Upper lobe of left lung (tissue), 6 donors: ENCODE measurements at regions not wholly inside any gene's neighbourhood (a gene's known extent, or its start where the extent isn't known, plus 50 kb on each side); places are given as distances from the start of the nearest gene placed in this dataset.

Experiments
- ATAC-seq, 2 donors: fragments of 200-7000 bp; cut with Tn5 transposase; one replicate each; pipeline ENCODE4 v1.9.1; 2022; ENCODE audit warnings: mild to moderate bottlenecking in 2 of 2, moderate library complexity in 2 of 2; ENCODE audit not compliant: low FRiP score in 2 of 2
- DNase-seq, 2 donors: peaks; one replicate each; pipeline ENCODE4 v3.0.0-alpha.2; 2019 to 2020
- H3K27ac ChIP-seq, 4 donors: fragments of 200-600 bp; sonication (generic); one replicate each; pipeline ENCODE4 v1.5.1; 2016 to 2019
- H3K27me3 ChIP-seq, 4 donors: fragments of 200-600 bp; sonication (generic); one replicate each; pipeline ENCODE4 v1.5.1; 2017 to 2019
- H3K36me3 ChIP-seq, 4 donors: fragments of 200-600 bp; sonication (generic); one replicate each; pipeline ENCODE4 v1.5.1; 2016 to 2019
- H3K4me1 ChIP-seq, 4 donors: fragments of 200-600 bp; sonication (generic); one replicate each; pipeline ENCODE4 v1.5.1; 2018 to 2019
- H3K4me3 ChIP-seq, 4 donors: fragments of 200-600 bp; sonication (generic); one replicate each; pipeline ENCODE4 v1.5.1; 2017 to 2019; ENCODE audit warnings: mild to moderate bottlenecking in 2 of 4, moderate library complexity in 1 of 4
- H3K9me3 ChIP-seq, 4 donors: fragments of 200-600 bp; sonication (generic); one replicate each; pipeline ENCODE4 v1.5.1; 2018 to 2019
- CTCF ChIP-seq, 6 experiments: fragments of 450-650 bp in 4 of 6; fragments of 200-600 bp in 2 of 6; sonication (generic) in 2 of 6; IDR thresholded peaks; one replicate each; pipeline ENCODE4 v1.5.1; 2016 to 2019; ENCODE audit warnings: antibody characterized with exemption in 6 of 6
- EP300 ChIP-seq, 4 donors: sonication (generic); formaldehyde crosslinking; IDR thresholded peaks; one replicate each; pipeline ENCODE4 v1.5.1; 2017; ENCODE audit warnings: antibody characterized with exemption in 4 of 4, control low read depth in 2 of 4
- POLR2A ChIP-seq, 4 donors: fragments of 450-650 bp; IDR thresholded peaks; one replicate each; pipeline ENCODE4 v1.5.1; 2016 to 2017; ENCODE audit warnings: antibody characterized with exemption in 4 of 4, mild to moderate bottlenecking in 2 of 4
- POLR2AphosphoS5 ChIP-seq, 2 donors: sonication (generic); formaldehyde crosslinking; IDR thresholded peaks; one replicate each; pipeline ENCODE4 v1.5.1; 2017; ENCODE audit warnings: antibody characterized with exemption in 2 of 2
- WGBS, 2 donors: methylation state at CpG; one replicate each; pipeline ENCODE4 v1.1.5; 2017 to 2018; 5-methylcytosine and 5-hydroxymethylcytosine counted together
- donor health status: DM: no; HTN: no; CAD: no; lungs with moderate emphysema.
- donor health status: DM: no; HTN: yes; CAD: no; lungs with severe emphysema.

- Histone ChIP-seq H3K27me3 (no peaks in the 10 kb centered on the region), H3K4me3 (no peak overlapping the region), H3K9me3 (no peaks in the 10 kb centered on the region), H3K4me1 (no peaks in the 10 kb centered on the region), H3K27ac (no peak overlapping the region), H3K36me3 (no peaks in the 10 kb centered on the region)
- no peak for ATAC-seq
- TF ChIP-seq EP300 (IDR thresholded peaks at IDR 0.05), result no peak
- no peak for TF ChIP-seq POLR2AphosphoS5 (IDR thresholded peaks at IDR 0.05)
- TF ChIP-seq POLR2A (IDR thresholded peaks at IDR 0.05), result no peak
- TF ChIP-seq CTCF (IDR thresholded peaks at IDR 0.05), result no peak
- DNase-seq, result no peak
- 92% methylated on average over 4 of the region's 4 CpGs; no CpG with 5 or more reads in 1 of the 2 donors for WGBS, 2 donors
Observed at GRCh38 chrY:12559007-12559406, 142.0 kb upstream of the USP9Y start.

DNA sequence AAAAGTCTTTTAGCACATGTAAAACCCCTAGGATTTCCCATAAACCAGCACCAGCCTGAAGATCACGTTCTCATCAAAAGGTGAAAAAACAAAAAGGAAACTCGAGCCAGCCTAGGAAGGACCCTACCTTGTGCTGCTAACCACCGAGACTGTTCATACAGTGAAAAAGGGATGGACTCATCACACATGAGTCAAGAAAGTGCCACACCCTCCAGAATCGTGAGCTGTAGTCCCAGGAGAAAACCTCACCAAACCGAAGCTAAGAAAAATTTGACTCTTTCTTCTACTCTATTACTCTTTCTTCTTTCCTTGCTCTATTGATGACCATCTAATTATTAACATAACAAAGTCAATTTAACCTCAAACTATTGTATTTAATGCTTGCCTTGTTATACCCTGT, 124.8 kb upstream of the USP9Y start:
- ATAC-seq, result no peak

DNA sequence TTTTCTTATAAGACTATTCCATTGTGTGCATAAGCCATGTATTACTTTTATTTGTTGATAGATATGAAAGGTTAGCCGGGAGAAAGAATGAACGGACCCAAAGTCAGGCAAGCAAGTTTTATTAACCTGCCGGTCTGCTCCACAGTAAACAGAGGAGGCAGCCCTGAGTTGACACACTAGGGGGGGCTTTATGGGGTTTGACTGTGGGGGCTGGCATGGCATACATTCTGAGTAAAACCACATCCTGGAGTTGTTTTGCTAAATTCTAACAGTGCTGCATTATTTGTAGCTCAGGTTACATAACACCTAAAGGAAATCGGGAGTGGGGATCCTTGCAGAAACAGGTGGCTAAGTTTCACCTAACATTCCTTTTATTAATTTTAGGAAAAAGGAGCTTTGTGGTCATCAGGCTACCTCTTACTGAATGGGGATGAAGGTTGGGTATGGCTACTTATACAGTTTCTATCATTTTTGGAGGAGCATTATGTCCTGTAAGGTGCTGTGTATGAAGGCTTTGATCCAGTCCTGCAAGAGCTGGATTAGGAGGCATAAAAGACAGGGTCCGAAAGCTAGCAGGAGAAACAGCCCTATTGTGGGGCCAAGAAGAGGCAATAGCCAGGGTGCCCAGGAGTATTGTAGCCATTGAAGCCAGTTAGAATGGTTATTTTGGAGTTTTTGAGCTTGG, 107.4 kb upstream of the USP9Y start:
- WGBS, 2 donors, result 70% methylated on average over 5 of the region's 5 CpGs; no CpG with 5 or more reads in 1 of the 2 donors
- TF ChIP-seq CTCF (IDR thresholded peaks at IDR 0.05) (no peak), POLR2AphosphoS5 (IDR thresholded peaks at IDR 0.05) (no peak), EP300 (IDR thresholded peaks at IDR 0.05) (no peak), POLR2A (IDR thresholded peaks at IDR 0.05) (no peak)
- Histone ChIP-seq H3K27ac (no peak overlapping the region), H3K9me3 (no peaks in the 10 kb centered on the region), H3K4me3 (no peak overlapping the region), H3K27me3 (no peaks in the 10 kb centered on the region), H3K4me1 (no peaks in the 10 kb centered on the region), H3K36me3 (no peaks in the 10 kb centered on the region)
- ATAC-seq (no peak), DNase-seq (no peak)

More for the DNA sequence above, 124.8 kb upstream of the USP9Y start:
- WGBS, 2 donors, result 75% methylated on average over 5 of the region's 5 CpGs; no CpG with 5 or more reads in 1 of the 2 donors
- no peak for DNase-seq
- TF ChIP-seq POLR2A (IDR thresholded peaks at IDR 0.05) (no peak), CTCF (IDR thresholded peaks at IDR 0.05) (no peak), POLR2AphosphoS5 (IDR thresholded peaks at IDR 0.05) (no peak), EP300 (IDR thresholded peaks at IDR 0.05) (no peak)
- Histone ChIP-seq H3K4me3 (no peak overlapping the region), H3K36me3 (no peaks in the 10 kb centered on the region), H3K4me1 (no peaks in the 10 kb centered on the region), H3K9me3 (no peaks in the 10 kb centered on the region), H3K27me3 (no peaks in the 10 kb centered on the region), H3K27ac (no peak overlapping the region)

DNA sequence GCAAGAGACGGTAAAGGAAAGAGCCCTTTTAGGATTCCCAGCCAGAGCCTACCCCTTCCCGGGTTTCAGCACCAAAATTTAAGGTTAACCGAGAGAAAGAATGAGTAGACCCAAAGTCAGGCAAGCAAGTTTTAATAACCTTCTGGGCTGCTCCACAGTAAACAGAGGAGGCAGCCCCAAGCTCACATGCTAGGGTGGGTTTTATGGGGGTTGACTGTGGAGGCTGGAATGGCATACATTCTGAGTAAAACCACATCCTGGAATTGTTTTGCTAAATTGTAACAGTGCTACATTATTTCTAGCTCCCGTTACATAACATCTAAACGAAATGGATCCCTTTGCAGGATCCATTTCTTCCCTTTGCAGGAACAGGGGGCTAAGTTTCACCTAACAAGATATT, 102.2 kb upstream of the USP9Y start:
- Histone ChIP-seq H3K27ac (no peak overlapping the region), H3K36me3 (no peaks in the 10 kb centered on the region), H3K27me3 (no peaks in the 10 kb centered on the region), H3K9me3 (no peaks in the 10 kb centered on the region), H3K4me3 (no peak overlapping the region), H3K4me1 (no peaks in the 10 kb centered on the region)
- WGBS, 2 donors, result 72% methylated on average over 5 of the region's 5 CpGs; no CpG with 5 or more reads in 1 of the 2 donors
- ATAC-seq (no peak), DNase-seq (no peak)
- TF ChIP-seq POLR2A (IDR thresholded peaks at IDR 0.05) (no peak), POLR2AphosphoS5 (IDR thresholded peaks at IDR 0.05) (no peak), EP300 (IDR thresholded peaks at IDR 0.05) (no peak), CTCF (IDR thresholded peaks at IDR 0.05) (no peak)

DNA sequence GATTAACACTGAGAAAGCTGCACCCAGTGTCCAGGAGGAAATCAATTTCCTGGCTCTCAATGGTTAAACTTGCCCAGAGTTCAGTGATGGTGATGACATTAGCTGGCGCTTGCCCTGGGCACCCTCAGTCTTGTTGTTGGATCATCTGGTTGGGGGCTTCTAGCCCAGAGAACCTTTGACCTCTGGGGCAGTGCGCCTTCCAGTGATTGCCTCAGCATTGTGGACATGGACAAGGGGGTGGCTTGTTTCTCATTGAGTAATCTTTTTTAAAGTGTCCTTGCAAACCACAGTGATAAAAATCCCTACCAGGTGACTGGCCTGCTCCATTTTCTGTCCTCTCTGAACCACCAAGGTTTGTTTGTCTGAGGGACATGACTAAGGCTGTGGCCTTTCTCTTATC, 95.6 kb upstream of the USP9Y start:
- no peak for DNase-seq
- TF ChIP-seq CTCF (IDR thresholded peaks at IDR 0.05), result no peak
- no peak for TF ChIP-seq POLR2AphosphoS5 (IDR thresholded peaks at IDR 0.05)
- TF ChIP-seq EP300 (IDR thresholded peaks at IDR 0.05), result no peak
- TF ChIP-seq POLR2A (IDR thresholded peaks at IDR 0.05), result no peak
- no CpG with 5 or more reads among the region's 2 CpGs for WGBS, 2 donors
- H3K9me3 ChIP-seq, result no peaks in the 10 kb centered on the region
- no peaks in the 10 kb centered on the region for H3K36me3 ChIP-seq
- no peaks in the 10 kb centered on the region for H3K27me3 ChIP-seq
- ATAC-seq, result no peak
- H3K27ac ChIP-seq, result no peak overlapping the region
- no peaks in the 10 kb centered on the region for H3K4me1 ChIP-seq
- H3K4me3 ChIP-seq, result no peak overlapping the region
